ENCODE measurements at regions not wholly inside any gene's neighbourhood (a gene's known extent, or its start where the extent isn't known, plus 50 kb on each side); places are given as distances from the start of the nearest gene placed in this dataset.

DNA sequence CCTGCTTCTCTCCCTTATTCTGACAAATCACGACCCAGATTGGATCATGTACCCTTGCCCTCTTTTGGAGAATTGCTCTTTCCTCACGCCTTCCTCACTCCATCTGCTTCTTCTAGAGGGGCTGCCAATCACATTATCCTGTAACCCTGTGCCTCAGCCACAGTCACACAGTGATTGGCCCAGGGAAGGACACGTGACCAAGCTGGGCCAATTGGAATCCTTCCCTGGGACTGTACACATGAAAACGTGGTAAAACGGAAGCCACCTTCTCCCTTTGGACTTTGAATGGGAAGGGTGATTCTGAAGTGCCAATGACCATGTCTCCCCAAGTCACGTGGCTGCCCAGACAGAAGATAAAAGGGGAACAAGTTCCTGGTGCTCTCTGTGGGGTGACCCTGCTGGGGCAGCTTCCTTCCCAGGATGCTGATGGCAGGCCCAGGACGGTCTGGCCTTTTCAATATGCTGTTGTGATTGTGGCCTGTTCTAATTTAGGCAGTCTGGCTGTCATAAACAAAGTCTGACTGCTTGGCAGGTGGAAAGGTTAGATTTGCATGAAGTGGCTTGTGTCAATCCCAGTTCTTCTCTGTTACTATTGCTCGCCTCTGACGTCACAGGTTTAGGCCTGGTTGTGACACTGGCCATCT is 92.9 kb downstream of the UBIAD1 start:
- no peaks in the 10 kb centered on the region for H3K9me2 ChIP-seq
- ChIA-PET CTCF (no interaction called here), POLR2A (no interaction called here)
- H3F3A ChIP-seq (replicated peaks; ENCODE audit: insufficient read depth), result no peaks in the 10 kb centered on the region
- H3K79me2 ChIP-seq (ENCODE audit: insufficient read depth), result no peaks in the 10 kb centered on the region
- no peak overlapping the region for H3K4me3 ChIP-seq (ENCODE audit: low read depth in 2 of 2, low read length in 1 of 2)
- H3K27me3 ChIP-seq (ENCODE audit: insufficient read depth), result no peaks in the 10 kb centered on the region
- H3K4me1 ChIP-seq (ENCODE audit: control insufficient read depth in 1 of 2, insufficient read depth in 2 of 2, low read depth in 1 of 2, low read length in 1 of 2), result no peaks in the 10 kb centered on the region
- no peaks in the 10 kb centered on the region for H3K36me3 ChIP-seq (replicated peaks in 1 of 2; ENCODE audit: control insufficient read depth in 1 of 2, insufficient read depth in 2 of 2, low read length in 1 of 2)
- no peak overlapping the region for H3K9ac ChIP-seq
- TF ChIP-seq SMC3 (IDR thresholded peaks at IDR 0.05; ENCODE audit: low read depth, low read length) (no peak), FOXJ3 (CRISPR knock-in tag; IDR thresholded peaks at IDR 0.05) (no peak)
- no peak overlapping the region for H3K4me2 ChIP-seq
- no peak overlapping the region for H2AFZ ChIP-seq (ENCODE audit: low read depth)
- H3K9me3 ChIP-seq, result no peaks in the 10 kb centered on the region
- no peak for DNase-seq
- 58% methylated on average over 9 of the region's 9 CpGs for WGBS (ENCODE audit: low lambda C conversion rate)
- no peak overlapping the region for H3K27ac ChIP-seq (ENCODE audit: low read depth in 2 of 2, low read length in 1 of 2)
- no peaks in the 10 kb centered on the region for H4K20me1 ChIP-seq (ENCODE audit: insufficient read depth)

DNA sequence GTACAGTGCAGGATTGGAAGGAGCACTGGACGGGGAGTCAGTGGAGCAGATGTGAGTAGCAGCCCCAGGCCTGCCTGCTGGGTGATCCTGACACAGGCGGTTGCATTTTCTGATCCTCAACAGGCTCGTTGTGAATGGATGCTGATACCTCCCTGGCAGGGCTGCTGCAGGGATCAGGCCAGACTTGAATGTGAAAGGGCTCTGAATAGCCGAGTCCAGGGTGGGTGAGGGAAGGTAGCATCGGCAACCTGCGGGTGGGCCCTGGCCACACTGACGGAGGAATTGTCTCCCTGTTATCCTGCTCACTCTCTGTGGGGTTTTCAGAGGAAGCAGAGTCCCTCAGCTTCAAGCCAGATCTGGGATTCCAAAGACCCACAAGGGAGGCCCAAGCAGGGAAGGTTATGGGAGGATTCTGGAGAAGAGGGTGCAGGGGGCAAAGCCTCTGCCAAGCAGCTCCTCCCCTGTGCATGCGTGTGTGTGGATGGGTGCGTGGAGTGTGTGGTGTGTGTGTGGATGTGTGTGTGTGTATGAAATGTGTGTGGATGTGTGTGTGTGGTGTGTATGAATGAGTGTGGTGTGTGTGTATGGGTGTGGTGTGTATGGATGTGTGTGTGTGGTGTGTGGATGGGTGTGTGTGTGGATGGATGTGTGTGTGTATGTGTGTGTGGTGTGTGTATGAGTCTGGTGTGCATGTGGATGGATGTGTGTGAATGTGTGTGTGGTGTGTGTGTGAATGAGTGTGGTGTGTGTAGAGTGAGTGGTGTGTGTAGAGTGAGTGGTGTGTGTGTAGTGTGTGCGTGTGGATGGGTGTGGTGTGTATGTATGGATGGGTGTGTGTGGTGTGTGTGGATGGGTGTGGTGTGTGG is 100.3 kb downstream of the UBIAD1 start:
- Histone ChIP-seq H3K27ac (ENCODE audit: low read depth in 2 of 2, low read length in 1 of 2) (no peak overlapping the region), H3K36me3 (replicated peaks in 1 of 2; ENCODE audit: control insufficient read depth in 1 of 2, insufficient read depth in 2 of 2, low read length in 1 of 2) (no peaks in the 10 kb centered on the region), H3K4me1 (ENCODE audit: control insufficient read depth in 1 of 2, insufficient read depth in 2 of 2, low read depth in 1 of 2, low read length in 1 of 2) (peaks cover 0 to 7% of the 10 kb centered on the region in 2 experiments; a peak in 1 of 4 replicates), H4K20me1 (ENCODE audit: insufficient read depth) (no peaks in the 10 kb centered on the region), H3K9ac (no peak overlapping the region), H3F3A (replicated peaks; ENCODE audit: insufficient read depth) (no peaks in the 10 kb centered on the region), H3K9me2 (no peaks in the 10 kb centered on the region), H3K27me3 (ENCODE audit: insufficient read depth) (no peaks in the 10 kb centered on the region), H3K9me3 (no peaks in the 10 kb centered on the region), H2AFZ (ENCODE audit: low read depth) (no peak overlapping the region), H3K79me2 (ENCODE audit: insufficient read depth) (no peaks in the 10 kb centered on the region), H3K4me2 (no peak overlapping the region), H3K4me3 (ENCODE audit: low read depth in 2 of 2, low read length in 1 of 2) (no peak overlapping the region)
- ChIA-PET POLR2A (no interaction called here), CTCF (no interaction called here)
- TF ChIP-seq SMC3 (IDR thresholded peaks at IDR 0.05; ENCODE audit: low read depth, low read length), result no peak
- WGBS (ENCODE audit: low lambda C conversion rate), result 82% methylated on average over 3 of the region's 10 CpGs
- no peak for DNase-seq

DNA sequence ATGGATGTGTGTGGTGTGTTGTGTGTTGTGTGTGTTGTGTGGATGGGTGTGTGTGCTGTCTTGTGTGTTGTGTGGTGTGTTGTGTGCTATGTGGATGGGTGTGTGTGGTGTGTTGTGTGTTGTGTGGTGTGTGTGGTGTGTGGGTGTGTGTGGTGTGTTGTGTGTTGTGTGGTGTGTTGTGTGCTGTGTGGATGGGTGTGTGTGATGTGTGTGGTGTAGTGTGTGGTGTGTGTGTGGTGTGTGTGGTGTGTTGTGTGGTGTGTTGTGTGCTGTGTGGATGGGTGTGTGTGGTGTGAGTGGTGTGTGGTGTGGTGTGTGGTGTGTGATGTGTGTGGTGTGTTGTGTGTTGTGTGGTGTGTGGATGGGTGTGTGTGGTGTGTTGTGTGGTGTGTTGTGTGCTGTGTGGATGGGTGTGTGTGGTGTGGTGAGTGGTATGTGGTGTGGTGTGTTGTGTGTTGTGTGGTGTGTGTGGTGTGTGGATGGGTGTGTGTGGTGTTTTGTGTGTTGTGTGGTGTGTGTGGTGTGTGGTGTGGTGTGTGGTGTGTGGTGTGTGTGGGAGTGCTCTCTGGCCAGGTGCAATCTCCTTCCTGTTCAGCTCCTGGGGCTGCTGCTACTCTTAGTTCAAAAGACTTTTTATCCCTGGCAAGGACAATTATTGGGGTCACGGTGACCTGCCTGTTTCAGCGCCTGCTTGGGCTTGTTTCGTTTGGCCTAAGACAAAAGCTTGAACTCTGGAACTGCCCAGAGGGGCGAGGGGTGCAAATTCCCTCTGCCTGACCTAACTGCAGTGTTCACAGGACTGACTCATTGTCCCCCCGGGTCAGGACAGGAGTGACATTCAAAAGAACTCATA is 101.1 kb downstream of the UBIAD1 start:
- Histone ChIP-seq H2AFZ (ENCODE audit: low read depth) (no peak overlapping the region), H3K27me3 (ENCODE audit: insufficient read depth) (no peaks in the 10 kb centered on the region), H3K36me3 (replicated peaks in 1 of 2; ENCODE audit: control insufficient read depth in 1 of 2, insufficient read depth in 2 of 2, low read length in 1 of 2) (no peaks in the 10 kb centered on the region), H3K9me2 (no peaks in the 10 kb centered on the region), H3K79me2 (ENCODE audit: insufficient read depth) (no peaks in the 10 kb centered on the region), H3F3A (replicated peaks; ENCODE audit: insufficient read depth) (no peaks in the 10 kb centered on the region), H4K20me1 (ENCODE audit: insufficient read depth) (no peaks in the 10 kb centered on the region), H3K4me1 (ENCODE audit: control insufficient read depth in 1 of 2, insufficient read depth in 2 of 2, low read depth in 1 of 2, low read length in 1 of 2) (peaks cover 0 to 7% of the 10 kb centered on the region in 2 experiments; a peak in 1 of 4 replicates), H3K4me3 (ENCODE audit: low read depth in 2 of 2, low read length in 1 of 2) (no peak overlapping the region), H3K4me2 (no peak overlapping the region), H3K9me3 (no peaks in the 10 kb centered on the region), H3K27ac (ENCODE audit: low read depth in 2 of 2, low read length in 1 of 2) (no peak overlapping the region), H3K9ac (no peak overlapping the region)
- CTCF ChIA-PET, result no interaction called here
- no peak for DNase-seq
- 83% methylated on average over 2 of the region's 5 CpGs for WGBS (ENCODE audit: low lambda C conversion rate)
- POLR2A ChIA-PET, result no interaction called here
- TF ChIP-seq CHD2 (IDR thresholded peaks at IDR 0.05; ENCODE audit: low read length, partially characterized antibody) (no peak), EP300 (IDR thresholded peaks at IDR 0.05; ENCODE audit: borderline replicate concordance in 1 of 2, low read depth in 1 of 2, low read length in 1 of 2) (no peak), NFIC (IDR thresholded peaks at IDR 0.05; ENCODE audit: borderline replicate concordance) (no peak), FOXJ3 (CRISPR knock-in tag; IDR thresholded peaks at IDR 0.05) (no peak), SIN3A (IDR thresholded peaks at IDR 0.05; ENCODE audit: borderline replicate concordance, low read depth, low read length) (no peak), RCOR1 (IDR thresholded peaks at IDR 0.05; ENCODE audit: low read length) (no peak), TEAD4 (IDR thresholded peaks at IDR 0.05; ENCODE audit: borderline replicate concordance, insufficient read depth) (no peak), EZH2phosphoT487 (IDR thresholded peaks at IDR 0.05; ENCODE audit: borderline replicate concordance, low read depth) (no peak), MXI1 (IDR thresholded peaks at IDR 0.05; ENCODE audit: low read depth, low read length) (no peak), RFX5 (IDR thresholded peaks at IDR 0.05; ENCODE audit: low read length) (no peak), TCF12 (IDR thresholded peaks at IDR 0.05) (no peak), SMC3 (IDR thresholded peaks at IDR 0.05; ENCODE audit: low read depth, low read length) (no peak), GATA2 (CRISPR knock-in tag; IDR thresholded peaks at IDR 0.05) (no peak)
- TF ChIP-seq, protein P1, sequence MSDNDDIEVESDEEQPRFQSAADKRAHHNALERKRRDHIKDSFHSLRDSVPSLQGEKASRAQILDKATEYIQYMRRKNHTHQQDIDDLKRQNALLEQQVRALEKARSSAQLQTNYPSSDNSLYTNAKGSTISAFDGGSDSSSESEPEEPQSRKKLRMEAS (IDR thresholded peaks at IDR 0.05; ENCODE audit: low read depth), result no peak
- TF ChIP-seq, protein P2, sequence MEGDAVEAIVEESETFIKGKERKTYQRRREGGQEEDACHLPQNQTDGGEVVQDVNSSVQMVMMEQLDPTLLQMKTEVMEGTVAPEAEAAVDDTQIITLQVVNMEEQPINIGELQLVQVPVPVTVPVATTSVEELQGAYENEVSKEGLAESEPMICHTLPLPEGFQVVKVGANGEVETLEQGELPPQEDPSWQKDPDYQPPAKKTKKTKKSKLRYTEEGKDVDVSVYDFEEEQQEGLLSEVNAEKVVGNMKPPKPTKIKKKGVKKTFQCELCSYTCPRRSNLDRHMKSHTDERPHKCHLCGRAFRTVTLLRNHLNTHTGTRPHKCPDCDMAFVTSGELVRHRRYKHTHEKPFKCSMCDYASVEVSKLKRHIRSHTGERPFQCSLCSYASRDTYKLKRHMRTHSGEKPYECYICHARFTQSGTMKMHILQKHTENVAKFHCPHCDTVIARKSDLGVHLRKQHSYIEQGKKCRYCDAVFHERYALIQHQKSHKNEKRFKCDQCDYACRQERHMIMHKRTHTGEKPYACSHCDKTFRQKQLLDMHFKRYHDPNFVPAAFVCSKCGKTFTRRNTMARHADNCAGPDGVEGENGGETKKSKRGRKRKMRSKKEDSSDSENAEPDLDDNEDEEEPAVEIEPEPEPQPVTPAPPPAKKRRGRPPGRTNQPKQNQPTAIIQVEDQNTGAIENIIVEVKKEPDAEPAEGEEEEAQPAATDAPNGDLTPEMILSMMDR (IDR thresholded peaks at IDR 0.05), result no peak
